HG03135 (cell line): ENCODE measurements at regions not wholly inside any gene's neighbourhood (a gene's known extent, or its start where the extent isn't known, plus 50 kb on each side); places are given as distances from the start of the nearest gene placed in this dataset.

Experiments used
- ATAC-seq: cut with Tn5 transposase; IDR thresholded peaks from one replicate; pipeline ENCODE4 v1.9.1; 2021; ENCODE audit warnings: mild to moderate bottlenecking, moderate library complexity; ENCODE audit not compliant: unreplicated experiment

- ATAC-seq: no peak
Observed at GRCh38 chr22:48568736-48569330, 1258.8 kb downstream of the BRD1 start.

- no peak for ATAC-seq
Observed at GRCh38 chr22:48567213-48567975, 1260.3 kb downstream of the BRD1 start.

GRCh38 chr22:48566741-48567140 is 1260.9 kb downstream of the BRD1 start:
- ATAC-seq: no peak

- no peak for ATAC-seq
Observed at GRCh38 chr22:48565901-48566501, 1261.7 kb downstream of the BRD1 start.

GRCh38 chr22:48564995-48565394 is 1262.7 kb downstream of the BRD1 start:
- ATAC-seq: no peak

- no peak for ATAC-seq
Observed at GRCh38 chr22:48563966-48564330, 1263.7 kb downstream of the BRD1 start.

- no peak for ATAC-seq
Observed at GRCh38 chr22:48563118-48563965, 1264.3 kb downstream of the BRD1 start.

- ATAC-seq: no peak
Observed at GRCh38 chr22:48561676-48562075, 1266.0 kb downstream of the BRD1 start.

GRCh38 chr22:48560836-48561235 is 1266.8 kb downstream of the BRD1 start:
- ATAC-seq: no peak

- ATAC-seq: no peak
Observed at GRCh38 chr22:48560389-48560751, 1267.3 kb downstream of the BRD1 start.

- ATAC-seq: no peak
Observed at GRCh38 chr22:48559647-48560388, 1267.9 kb downstream of the BRD1 start.

GRCh38 chr22:48558606-48559402 is 1268.9 kb downstream of the BRD1 start:
- no peak for ATAC-seq

GRCh38 chr22:48558016-48558415 is 1269.7 kb downstream of the BRD1 start:
- no peak for ATAC-seq

- no peak for ATAC-seq
Observed at GRCh38 chr22:48557473-48557872, 1270.2 kb downstream of the BRD1 start.

GRCh38 chr22:48556751-48557150 is 1270.9 kb downstream of the BRD1 start:
- ATAC-seq: no peak

GRCh38 chr22:48556222-48556621 is 1271.5 kb downstream of the BRD1 start:
- no peak for ATAC-seq

GRCh38 chr22:48555606-48556005 is 1272.1 kb downstream of the BRD1 start:
- ATAC-seq: no peak

GRCh38 chr22:48554893-48555572 is 1272.6 kb downstream of the BRD1 start:
- no peak for ATAC-seq

GRCh38 chr22:48553694-48554308 is 1273.9 kb downstream of the BRD1 start:
- no peak for ATAC-seq
